Pancreas (tissue), 10 donors: ENCODE measurements at regions not wholly inside any gene's neighbourhood (a gene's known extent, or its start where the extent isn't known, plus 50 kb on each side); places are given as distances from the start of the nearest gene placed in this dataset.

ENCODE experiments used
- ATAC-seq, 4 donors: fragments of 200-7000 bp; cut with Tn5 transposase; one replicate each; pipeline versions ENCODE4 v1.8.0 to v1.9.1; 2020; ENCODE audit warnings: mild to moderate bottlenecking in 4 of 4, moderate library complexity in 4 of 4
- DNase-seq, 6 donors: peaks; one replicate each; pipeline ENCODE4 v3.0.0-alpha.2; 2020
- FAIRE-seq: peaks from 2 replicates; lab custom pipeline; 2012; peaks lifted over from hg19 to GRCh38; lab: Jason Lieb, UNC
- H3K27ac ChIP-seq, 4 donors: fragments of 200-600 bp; sonication (generic); 1 replicate in 3 of 4; 2 replicates in 1 of 4; pipeline versions ENCODE4 v1.5.0 to v1.8.0; 2020
- H3K27me3 ChIP-seq, 4 donors: fragments of 200-600 bp; one replicate each; pipeline ENCODE4 v1.8.0; 2021
- H3K36me3 ChIP-seq, 3 donors: fragments of 200-600 bp; sonication (generic) in 1 of 3; one replicate each; pipeline versions ENCODE4 v1.5.0 to v1.8.0; 2020 to 2021
- H3K4me1 ChIP-seq, 3 donors: fragments of 200-600 bp; one replicate each; pipeline ENCODE4 v1.8.0; 2021
- H3K4me3 ChIP-seq, 4 donors: fragments of 200-600 bp; sonication (generic) in 2 of 4; one replicate each; pipeline versions ENCODE4 v1.5.0 to v1.8.0; 2020 to 2021
- H3K9me3 ChIP-seq, 4 donors: fragments of 200-600 bp; one replicate each; pipeline ENCODE4 v1.8.0; 2021
- CTCF ChIP-seq, 4 donors: fragments of 200-600 bp; sonication (generic) in 3 of 4; IDR thresholded peaks; one replicate each; pipeline versions ENCODE4 v1.5.0 to v1.8.0; 2021; ENCODE audit warnings: antibody characterized with exemption in 4 of 4
- WGBS, 2 donors: extraction: QIAGEN DNeasy Blood & Tissue Kit; methylation state at CpG; one replicate each; pipeline ENCODE4 v1.1.7; 2013; 5-methylcytosine and 5-hydroxymethylcytosine counted together
- intact Hi-C, 3 donors: fragments of 100-400 bp; cut with DNase I; formaldehyde crosslinking; loops; one replicate each; pipeline versions ENCODE4 v1.11.1 to v1.14.2; 2022
- donor health status: healthy with polysubstance abuse.
- donor health status: DM: no; HTN: no; CAD: no; lungs with moderate emphysema.
- donor health status: DM: no; HTN: no; CAD: no.
- donor health status: control.
- donor health status: control.
- donor health status: Bipolar disorder and iron deficiency.
- donor health status: DM: yes; HTN: yes; CAD: no.
- donor health status: DM: no; HTN: no; CAD: no.
- donor health status: DM: no; HTN: no; CAD: no.
- donor health status: DM: yes; HTN: yes; CAD: no.

GRCh38 chr6:126926926-126927325, 191.5 kb upstream of the RSPO3 start:
- Histone ChIP-seq H3K9me3 (no peaks in the 10 kb centered on the region), H3K27ac (no peak overlapping the region), H3K4me1 (no peaks in the 10 kb centered on the region), H3K36me3 (no peaks in the 10 kb centered on the region), H3K4me3 (no peak overlapping the region), H3K27me3 (no peaks in the 10 kb centered on the region)
- intact Hi-C loops: no loop called here
- no peak for FAIRE-seq
- no peak for ATAC-seq
- 17 to 25% methylated on average over 3 of the region's 3 CpGs for WGBS, 2 donors
- no peak for TF ChIP-seq CTCF (IDR thresholded peaks at IDR 0.05)
- DNase-seq: no peak

- H3K4me1 ChIP-seq: no peaks in the 10 kb centered on the region
- ATAC-seq (no peak), DNase-seq (no peak), FAIRE-seq (no peak)
- H3K36me3 ChIP-seq: no peaks in the 10 kb centered on the region
- TF ChIP-seq CTCF (IDR thresholded peaks at IDR 0.05): no peak
- H3K27ac ChIP-seq: no peak overlapping the region
- no peaks in the 10 kb centered on the region for H3K9me3 ChIP-seq
- no peaks in the 10 kb centered on the region for H3K27me3 ChIP-seq
- intact Hi-C loops: no loop called here
- 50 to 51% methylated on average over 4 of the region's 4 CpGs for WGBS, 2 donors
- H3K4me3 ChIP-seq: no peak overlapping the region
Measured at GRCh38 chr6:126927841-126928240, 190.6 kb upstream of the RSPO3 start.

DNA sequence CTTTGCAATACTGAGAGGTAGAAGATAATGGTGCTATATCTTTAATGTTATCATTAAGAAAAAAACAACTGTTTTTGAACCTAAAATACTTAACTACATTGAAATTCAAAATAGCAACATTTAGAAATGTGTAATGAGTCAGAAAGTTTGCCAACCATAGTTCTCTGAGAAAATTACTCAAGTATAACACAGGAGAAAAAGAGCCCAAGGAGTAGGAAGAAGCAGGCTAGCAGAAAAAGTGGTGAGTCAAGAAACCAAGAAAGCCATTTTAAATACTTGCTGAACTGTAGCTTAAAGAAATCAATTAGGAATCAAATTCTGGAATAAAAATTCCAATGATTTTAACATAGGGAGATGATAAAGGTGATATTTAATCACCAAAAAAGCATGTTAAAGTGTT, 181.0 kb upstream of the RSPO3 start:
- Histone ChIP-seq H3K36me3 (no peaks in the 10 kb centered on the region), H3K27me3 (no peaks in the 10 kb centered on the region), H3K27ac (no peak overlapping the region), H3K4me1 (no peaks in the 10 kb centered on the region), H3K4me3 (no peak overlapping the region), H3K9me3 (no peaks in the 10 kb centered on the region)
- no peak for FAIRE-seq
- TF ChIP-seq CTCF (IDR thresholded peaks at IDR 0.05): no peak
- no peak for ATAC-seq
- no peak for DNase-seq
- intact Hi-C loops: no loop called here

DNA sequence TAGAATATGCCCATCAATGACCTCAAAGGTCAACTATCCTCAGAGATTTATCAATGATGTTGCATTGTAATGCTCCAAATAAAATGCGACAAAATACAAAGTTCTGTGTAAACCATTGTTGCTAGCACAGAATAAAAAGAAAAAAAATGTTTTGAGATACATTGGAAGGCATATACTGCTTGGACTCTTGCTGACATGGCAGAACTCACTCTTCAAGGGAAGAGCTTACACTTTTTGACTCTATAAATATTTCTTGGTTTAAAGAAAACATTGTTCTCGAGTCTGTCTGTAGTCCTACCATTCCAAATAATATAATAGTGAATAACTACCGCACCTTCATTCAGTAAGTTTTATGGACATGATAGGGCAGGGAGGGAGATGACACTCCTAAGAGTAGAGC, 178.7 kb upstream of the RSPO3 start:
- H3K4me1 ChIP-seq: no peaks in the 10 kb centered on the region
- WGBS, 2 donors: 66 to 73% methylated on average over 3 of the region's 3 CpGs
- no peak for FAIRE-seq
- H3K4me3 ChIP-seq: no peak overlapping the region
- ATAC-seq: no peak
- no peak for TF ChIP-seq CTCF (IDR thresholded peaks at IDR 0.05)
- no peaks in the 10 kb centered on the region for H3K27me3 ChIP-seq
- H3K36me3 ChIP-seq: no peaks in the 10 kb centered on the region
- H3K27ac ChIP-seq: no peak overlapping the region
- intact Hi-C loops: no loop called here
- H3K9me3 ChIP-seq: no peaks in the 10 kb centered on the region
- no peak for DNase-seq

DNA sequence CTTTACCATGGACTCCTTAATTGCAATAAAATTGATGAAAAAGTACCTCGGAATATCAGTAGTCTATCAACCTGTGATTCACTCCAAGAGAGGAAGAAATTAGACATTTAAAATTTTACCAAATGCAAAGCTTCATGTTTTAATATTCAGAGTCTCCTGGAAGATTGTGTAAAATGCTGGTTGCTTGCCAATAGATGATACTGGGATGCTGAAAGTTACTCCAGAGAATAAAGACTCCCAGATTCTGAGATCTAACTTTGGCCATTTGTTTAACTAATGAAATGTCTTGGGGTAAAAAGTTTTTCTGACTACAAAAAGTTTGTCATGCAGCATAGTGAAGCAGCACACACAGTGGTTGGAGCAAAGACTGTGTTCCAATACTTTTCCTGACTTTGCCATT, 176.7 kb upstream of the RSPO3 start:
- Histone ChIP-seq H3K4me1 (no peaks in the 10 kb centered on the region), H3K27ac (no peak overlapping the region), H3K27me3 (no peaks in the 10 kb centered on the region), H3K36me3 (no peaks in the 10 kb centered on the region), H3K4me3 (no peak overlapping the region), H3K9me3 (no peaks in the 10 kb centered on the region)
- no peak for FAIRE-seq
- intact Hi-C loops: no loop called here
- no peak for ATAC-seq
- 35 to 40% methylated on average over 1 of the region's 1 CpG for WGBS, 2 donors
- no peak for TF ChIP-seq CTCF (IDR thresholded peaks at IDR 0.05)
- no peak for DNase-seq
